HG03442 (cell line): ENCODE measurements at regions not wholly inside any gene's neighbourhood (a gene's known extent, or its start where the extent isn't known, plus 50 kb on each side); places are given as distances from the start of the nearest gene placed in this dataset.

ENCODE experiments used
- ATAC-seq: cut with Tn5 transposase; IDR thresholded peaks from one replicate; pipeline ENCODE4 v1.9.1; 2021; ENCODE audit warnings: mild to moderate bottlenecking, moderate library complexity; ENCODE audit not compliant: unreplicated experiment

GRCh38 chr6:168981187-168981586, 272.5 kb downstream of the THBS2 start:
- no peak for ATAC-seq

GRCh38 chr6:168979254-168979653, 274.4 kb downstream of the THBS2 start:
- no peak for ATAC-seq

DNA sequence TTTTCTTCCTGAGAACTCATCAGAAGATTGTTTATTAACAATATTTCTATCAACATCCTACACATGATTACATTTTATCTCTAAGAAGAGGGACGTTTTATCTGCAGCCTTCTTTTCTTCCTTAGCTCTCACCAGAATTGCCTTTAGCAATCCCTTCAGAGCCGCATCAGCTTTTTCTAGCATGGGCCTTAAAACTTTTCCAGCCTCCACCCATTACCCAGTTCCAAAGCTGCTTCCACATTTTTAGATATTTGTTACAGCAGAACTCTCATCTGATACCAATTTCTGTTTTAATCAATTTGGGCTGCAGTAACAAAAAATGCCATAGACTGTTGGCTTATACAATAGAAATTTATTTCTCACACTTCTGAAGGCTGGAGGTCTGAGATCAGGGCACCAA, 281.5 kb downstream of the THBS2 start:
- ATAC-seq: no peak

DNA sequence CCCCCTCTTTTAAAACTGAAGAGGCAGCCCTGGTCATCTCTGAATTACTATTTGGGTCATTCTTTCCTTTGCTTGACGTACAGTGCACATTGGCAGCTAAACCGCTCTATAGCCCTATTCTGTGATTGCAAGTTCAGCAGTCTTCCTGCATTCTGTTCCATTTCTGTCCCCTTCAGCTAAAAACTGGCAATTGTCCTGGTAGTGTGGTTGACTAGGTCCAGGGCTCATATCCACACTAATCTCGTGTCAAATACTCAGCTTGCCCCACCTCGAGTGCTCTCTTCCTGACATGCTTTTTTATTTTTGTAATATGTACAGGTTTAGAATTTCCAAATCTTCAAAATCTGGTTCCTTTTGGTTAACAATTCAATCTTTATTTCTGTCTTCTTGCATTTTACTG, 282.1 kb downstream of the THBS2 start:
- ATAC-seq: no peak

DNA sequence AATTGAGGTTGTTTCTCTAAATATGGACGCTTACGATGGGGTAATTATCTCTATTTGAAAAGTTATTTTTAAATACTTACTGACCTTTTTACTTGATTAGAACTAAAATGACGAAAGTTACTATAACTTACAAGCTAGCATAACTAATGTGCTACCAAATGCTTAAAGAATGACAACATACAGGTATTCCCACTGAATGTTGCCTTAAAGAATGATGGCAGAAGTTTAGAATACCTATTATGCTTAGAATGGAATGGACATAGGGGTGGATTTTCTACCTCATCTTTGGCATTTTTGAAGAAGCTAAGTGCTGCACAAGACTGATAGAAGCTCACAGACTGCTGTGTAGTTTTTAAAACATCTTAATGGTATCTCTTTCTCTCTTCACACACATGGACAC, 284.8 kb downstream of the THBS2 start:
- no peak for ATAC-seq

DNA sequence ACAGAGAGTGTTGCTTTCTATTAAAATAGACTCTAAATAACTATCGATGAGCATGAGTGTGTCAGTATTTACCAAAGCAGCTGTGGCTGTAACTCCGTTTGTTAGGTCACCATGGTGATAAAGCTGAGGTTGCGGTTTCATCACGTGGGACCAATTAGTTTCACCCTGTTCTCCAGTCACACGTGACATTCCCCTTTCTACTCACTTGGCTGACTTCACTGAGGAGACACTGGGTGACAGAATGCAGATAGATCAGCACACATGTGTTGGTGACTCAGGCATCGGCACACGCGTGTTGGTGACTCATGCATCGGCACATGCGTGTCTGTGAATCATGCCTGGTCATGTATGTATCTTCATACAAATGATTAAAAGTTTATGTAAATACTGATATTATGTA, 285.4 kb downstream of the THBS2 start:
- no peak for ATAC-seq

DNA sequence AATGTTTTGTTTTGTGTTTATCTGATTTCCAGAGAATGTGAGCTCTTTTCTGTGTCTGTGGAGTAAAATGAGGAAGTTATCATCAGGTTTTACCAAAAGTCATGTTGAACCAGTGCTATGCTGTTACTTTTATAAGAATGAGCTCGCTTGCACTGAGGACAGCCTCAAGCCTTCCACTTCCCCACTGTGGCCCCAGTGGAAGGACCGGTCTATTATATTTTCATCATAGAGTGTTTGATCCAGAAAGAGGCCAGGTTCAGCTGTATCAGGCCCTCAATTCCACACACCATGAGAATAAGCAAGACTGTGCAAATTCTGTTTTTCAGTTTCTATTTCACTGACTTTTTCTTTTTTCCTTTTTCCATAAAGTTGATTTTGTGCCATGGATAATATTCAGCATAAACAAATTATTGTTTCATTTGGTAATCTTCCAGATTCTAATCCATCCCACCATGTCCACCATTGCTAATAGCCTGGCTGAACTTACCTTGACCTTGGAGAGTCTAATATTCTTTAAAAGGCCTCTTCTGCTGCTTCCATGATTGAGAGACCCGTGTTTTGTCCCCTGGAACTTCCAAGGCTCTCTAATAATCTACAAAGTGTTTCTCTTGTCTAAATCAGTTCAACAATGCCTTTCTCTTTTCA, 286.2 kb downstream of the THBS2 start:
- ATAC-seq: no peak

GRCh38 chr6:168964138-168964835, 289.4 kb downstream of the THBS2 start:
- ATAC-seq: no peak

DNA sequence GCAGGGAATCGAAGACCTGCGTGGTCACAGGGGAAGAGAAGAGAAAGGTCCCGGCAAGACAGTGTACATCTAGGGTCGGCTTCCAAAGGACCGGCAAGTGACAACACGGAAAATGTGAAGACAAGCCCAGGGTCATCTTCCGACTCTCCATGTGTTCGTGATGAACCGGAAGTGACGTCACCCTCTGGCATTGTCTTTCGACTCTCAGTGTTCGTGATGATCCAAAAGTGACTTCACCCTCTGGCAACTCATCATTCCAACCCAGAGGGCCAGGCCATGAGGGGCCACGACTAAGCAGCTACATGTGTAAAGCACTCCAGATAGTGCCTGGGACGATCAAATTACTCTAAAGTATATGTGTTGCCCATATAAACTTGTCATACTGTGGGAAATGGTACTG, 290.8 kb downstream of the THBS2 start:
- no peak for ATAC-seq

DNA sequence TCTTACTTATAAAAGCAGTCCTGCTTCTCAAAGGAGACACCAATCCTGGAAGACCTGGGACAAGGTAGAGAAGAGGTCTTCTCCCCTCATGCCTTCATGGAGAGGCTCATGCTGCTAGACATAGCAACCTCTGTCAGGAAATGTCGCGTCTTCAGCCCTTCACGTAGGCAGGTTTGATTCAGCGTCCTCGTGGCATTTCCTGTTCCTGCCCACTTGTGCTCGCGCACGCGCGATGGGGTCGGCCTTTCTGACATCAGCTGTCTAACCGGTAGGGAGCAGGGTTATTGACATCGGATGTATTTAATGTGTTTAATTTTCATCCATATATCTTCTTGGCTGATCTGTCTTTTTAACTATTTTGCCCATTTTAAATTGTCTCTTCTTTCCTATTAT, 292.4 kb downstream of the THBS2 start:
- ATAC-seq: no peak

DNA sequence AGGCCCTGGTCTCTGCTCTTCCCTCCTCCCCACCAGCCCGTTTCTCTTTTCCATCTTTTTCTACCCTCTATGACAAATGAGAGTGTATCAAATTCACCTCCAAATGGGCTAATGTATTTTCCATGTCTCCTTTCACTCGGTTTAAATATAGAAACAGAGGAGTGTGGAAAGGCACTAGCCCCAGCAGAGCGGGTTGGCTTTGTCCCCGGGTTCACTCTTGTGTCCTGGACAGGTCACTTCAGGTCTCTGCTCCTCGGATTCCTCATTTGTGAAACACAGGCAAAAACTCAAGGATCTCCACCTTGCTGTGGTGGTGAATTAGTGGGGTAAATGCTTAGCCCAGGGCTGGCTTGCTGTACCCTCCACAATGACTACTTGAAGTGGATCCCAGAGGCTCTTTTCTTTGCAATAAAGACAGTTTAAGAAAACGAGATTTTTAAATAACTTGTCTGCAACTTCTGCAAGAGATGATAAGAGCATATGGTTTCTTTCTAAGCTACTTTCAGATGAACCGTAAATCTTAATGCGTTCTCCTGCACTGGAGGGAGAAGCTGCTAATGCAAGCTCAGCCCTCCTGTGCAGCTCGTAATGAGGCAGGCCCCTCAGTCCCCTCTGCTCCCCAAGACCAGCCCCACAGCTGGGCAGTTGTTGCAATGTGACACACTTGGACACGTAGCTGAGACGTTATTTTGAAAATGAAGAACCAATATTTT, 292.9 kb downstream of the THBS2 start:
- no peak for ATAC-seq

DNA sequence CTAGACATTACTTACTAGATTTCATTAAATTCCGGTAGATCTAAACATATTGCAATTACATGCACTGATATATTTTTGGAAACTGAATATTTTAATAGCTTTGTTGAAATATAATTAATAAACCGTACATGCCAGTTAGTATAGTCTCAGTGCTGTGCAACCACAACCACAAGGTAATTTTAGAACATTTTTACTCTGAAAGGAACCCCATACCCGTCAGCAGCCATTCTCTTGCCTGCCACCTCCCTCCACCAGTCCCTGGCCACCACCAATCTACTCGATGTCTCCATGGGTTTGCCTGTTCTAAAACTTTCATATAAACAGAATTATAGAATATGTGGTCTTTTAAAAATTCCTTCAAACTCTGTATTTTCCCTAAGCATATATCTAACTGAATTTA, 293.9 kb downstream of the THBS2 start:
- no peak for ATAC-seq

DNA sequence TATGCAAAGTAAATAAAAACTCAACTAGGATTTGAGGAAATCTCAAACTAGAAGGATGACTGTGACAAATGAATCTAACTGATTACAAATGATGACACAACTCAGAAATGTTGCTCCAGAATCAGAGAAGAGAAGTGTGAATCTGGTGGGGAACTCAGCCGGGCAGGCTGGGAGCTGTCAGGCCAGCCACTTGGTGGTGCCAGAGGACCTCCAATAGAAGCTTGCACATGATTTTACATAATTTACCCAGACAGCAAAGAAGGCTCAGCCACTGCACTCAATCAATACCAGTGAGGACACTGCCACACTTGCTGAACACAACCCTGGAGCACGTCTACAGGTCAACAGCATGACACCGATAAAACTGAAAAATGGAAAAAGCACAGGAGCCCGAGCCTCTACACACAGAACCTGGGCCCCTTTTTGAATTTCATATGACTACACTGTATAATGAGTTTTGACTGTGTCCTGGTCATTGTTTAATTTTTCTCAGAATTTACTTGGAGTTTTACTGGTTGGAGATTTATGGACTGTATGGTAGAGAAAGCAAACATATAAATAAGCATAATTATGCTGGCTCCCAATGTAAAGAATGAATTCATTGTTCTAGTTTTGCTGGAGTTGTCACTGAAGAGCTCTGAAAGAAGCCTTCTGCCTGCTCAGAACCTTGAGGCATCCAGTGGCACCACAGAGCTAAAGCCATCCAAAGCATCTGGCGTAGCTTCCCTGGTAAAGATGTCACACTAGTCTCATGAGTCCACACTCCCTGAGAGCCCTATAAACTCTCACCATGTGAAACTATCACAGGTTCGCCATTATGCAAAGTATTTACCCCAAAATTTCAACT, 296.5 kb downstream of the THBS2 start:
- ATAC-seq: no peak

DNA sequence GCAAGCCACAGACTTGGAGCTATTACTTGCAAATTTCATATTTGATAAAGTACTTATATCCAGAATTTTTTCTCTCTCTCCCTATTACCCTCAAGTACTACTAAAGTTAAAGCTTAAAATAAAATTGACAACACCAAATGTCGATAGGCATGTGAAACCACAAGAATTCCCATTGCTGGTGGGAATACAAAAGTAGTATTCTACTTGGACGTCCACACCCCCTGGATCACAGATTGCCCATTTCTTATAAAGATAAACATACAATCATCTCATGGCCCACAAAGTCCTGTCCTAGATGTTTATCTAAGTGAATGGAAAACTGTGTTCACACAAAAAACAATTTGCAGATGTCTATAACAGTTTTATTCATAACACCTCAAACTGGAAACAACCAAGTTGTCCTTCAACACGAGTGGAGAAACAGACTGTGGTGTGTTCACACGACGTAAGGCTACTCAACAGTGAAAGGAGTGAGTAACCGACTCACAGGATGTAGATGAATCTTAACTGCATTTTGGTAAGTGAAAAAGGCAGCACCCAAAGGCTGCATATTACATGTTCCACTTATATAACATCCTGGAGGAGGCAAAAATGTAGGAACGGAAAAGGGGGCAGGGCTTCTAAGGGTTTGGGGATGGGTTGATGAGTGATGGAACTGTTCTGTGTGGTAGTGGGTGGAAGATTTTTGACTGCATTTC, 297.4 kb downstream of the THBS2 start:
- ATAC-seq: no peak

DNA sequence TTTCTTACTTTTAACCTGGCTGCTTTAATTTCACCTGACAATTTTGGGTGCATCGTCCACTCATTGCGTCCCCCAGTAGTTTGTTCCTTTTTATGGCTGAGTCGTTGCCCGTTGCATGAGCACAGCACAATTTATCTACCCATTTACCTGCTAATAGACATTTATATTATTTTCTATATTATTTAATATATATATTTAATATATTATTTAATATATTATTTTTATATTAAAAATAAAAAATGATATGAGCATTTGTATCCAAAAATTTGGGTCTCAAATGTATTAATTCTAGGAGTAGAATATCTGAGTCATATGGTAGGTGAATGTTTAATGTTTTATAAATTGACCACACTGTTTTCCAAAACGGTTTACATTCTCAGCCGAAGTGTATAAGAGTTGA, 300.2 kb downstream of the THBS2 start:
- ATAC-seq: no peak

DNA sequence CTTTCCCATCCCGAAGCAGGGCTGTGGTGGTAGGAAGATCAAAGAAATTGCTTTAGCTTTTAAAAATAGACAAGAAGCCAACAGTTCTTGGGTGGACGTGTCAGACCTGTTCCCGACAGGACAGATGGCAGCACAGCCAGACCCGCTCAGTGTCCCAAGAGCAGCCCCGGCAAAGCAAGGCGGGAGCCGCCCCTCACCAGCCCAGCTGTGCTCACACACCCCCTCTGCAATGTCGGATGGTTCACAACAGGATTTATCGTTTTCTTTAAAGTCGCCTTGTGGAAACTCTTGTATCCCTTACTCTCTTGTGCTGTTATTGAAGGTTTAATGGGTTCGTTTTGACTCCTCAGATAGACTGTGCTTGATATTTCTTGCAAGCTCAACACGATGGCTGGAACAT, 302.4 kb downstream of the THBS2 start:
- no peak for ATAC-seq

DNA sequence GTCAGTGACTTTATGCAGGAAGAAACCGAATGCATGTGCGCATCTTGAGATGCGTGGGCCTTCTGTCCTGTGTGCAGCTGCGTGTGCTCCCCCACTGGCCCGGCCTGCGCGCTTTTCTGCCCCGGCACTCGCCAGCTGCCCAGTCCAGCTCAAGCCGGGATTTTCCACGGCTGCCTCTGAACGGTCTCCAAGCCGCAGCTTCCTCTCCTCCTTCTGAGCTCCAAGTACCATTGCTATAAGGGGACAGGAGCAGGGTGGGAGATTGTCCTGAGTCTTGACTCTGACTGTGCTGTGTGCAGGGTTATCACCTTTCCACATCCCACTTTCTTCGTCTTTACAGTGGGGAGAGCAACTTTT, 302.8 kb downstream of the THBS2 start:
- ATAC-seq: no peak

GRCh38 chr6:168949981-168950857, 303.4 kb downstream of the THBS2 start:
- ATAC-seq: no peak

DNA sequence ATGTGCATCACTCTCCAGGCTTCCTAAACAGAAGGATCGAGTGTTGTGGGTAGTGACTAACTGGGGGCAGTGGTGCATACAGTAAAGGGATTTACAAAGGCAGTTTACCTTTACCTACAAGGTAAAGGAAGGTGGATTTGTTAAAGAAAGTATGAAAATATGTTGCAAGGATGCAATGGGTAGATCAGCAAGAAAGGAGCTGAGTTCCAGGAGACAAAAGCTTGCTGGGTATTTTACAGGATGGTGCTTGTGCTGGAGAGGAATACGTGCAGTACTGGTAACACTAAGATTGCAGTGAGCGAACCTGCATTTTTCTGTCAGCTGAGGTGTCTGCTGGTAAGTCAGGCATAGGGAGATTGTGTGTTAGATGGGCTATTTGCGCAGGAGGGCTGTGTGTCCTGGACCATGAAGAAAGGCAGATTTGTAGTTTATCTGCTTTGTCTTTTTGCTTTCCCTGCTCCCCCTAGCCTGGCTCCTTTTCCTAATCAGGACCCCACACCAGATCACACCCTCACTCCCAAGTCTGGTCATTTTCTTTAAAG, 304.6 kb downstream of the THBS2 start:
- ATAC-seq: no peak

- no peak for ATAC-seq
Measured at GRCh38 chr6:168948002-168948401, 305.6 kb downstream of the THBS2 start.
